ENCODE measurements at regions not wholly inside any gene's neighbourhood (a gene's known extent, or its start where the extent isn't known, plus 50 kb on each side); places are given as distances from the start of the nearest gene placed in this dataset.

DNA sequence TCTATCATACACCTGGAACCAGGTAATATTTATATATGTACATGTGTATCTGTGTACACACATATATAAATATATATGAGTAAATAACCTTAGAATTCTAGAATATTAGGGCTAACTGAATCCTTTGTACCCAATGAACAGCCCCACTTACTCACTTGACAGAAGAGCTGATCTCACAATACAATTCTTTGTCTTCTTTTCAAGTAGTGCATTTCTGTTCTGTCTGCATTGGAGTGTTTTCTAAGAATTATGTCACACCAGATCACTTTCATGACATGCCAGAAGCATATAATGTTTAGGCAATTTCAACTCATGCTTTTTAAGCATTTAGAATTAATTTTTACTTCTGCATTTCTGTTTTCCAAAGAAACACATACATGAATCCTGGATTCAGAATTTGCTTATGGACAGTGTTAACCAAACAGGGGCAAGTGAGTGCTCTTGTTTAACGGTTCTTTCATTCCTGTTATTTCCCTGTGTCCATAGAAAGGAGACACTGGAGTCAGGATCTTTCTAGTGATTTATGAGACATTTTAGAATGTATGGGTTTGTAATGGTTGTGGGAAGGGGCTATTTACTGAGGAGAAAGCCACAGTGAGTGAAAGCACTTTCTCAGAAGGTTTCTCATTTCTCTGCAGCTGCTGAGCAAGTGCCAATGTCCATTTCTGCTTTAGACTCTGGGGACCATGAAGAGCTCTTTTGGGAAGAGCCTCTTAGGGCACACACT is 123.2 kb downstream of the RMI1 start:
- TF ChIP-seq, protein P1, sequence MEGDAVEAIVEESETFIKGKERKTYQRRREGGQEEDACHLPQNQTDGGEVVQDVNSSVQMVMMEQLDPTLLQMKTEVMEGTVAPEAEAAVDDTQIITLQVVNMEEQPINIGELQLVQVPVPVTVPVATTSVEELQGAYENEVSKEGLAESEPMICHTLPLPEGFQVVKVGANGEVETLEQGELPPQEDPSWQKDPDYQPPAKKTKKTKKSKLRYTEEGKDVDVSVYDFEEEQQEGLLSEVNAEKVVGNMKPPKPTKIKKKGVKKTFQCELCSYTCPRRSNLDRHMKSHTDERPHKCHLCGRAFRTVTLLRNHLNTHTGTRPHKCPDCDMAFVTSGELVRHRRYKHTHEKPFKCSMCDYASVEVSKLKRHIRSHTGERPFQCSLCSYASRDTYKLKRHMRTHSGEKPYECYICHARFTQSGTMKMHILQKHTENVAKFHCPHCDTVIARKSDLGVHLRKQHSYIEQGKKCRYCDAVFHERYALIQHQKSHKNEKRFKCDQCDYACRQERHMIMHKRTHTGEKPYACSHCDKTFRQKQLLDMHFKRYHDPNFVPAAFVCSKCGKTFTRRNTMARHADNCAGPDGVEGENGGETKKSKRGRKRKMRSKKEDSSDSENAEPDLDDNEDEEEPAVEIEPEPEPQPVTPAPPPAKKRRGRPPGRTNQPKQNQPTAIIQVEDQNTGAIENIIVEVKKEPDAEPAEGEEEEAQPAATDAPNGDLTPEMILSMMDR (conservative IDR thresholded peaks at IDR 0.05; ENCODE audit: low read depth, low read length), result no peak
- H3K4me3 ChIP-seq (ENCODE audit: low read length), result no peak overlapping the region
- no peak for DNase-seq (ENCODE audit: low read depth)

DNA sequence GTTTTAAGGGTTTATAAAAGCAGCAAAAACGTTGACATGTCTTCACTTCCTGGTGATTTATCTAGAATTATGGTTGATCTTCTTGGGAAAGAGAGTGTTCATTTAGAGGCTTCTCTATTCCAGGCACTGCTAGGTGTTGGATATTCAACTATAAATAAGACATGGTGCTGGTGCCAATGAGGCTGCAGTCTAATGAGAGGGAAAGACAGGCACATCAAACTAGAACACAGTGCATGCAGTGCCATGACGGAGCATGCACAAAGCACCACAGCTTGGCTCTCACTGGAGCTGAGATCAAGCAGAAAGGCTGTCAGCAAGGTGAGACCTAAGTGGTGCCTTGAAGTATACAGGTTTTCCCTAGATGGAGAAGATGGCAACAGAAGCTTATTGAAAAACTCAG is 126.5 kb downstream of the RMI1 start:
- no peak overlapping the region for H3K4me3 ChIP-seq (ENCODE audit: low read length)
- TF ChIP-seq, protein P1 (conservative IDR thresholded peaks at IDR 0.05; ENCODE audit: low read depth, low read length), result no peak
- no peak for DNase-seq (ENCODE audit: low read depth)

DNA sequence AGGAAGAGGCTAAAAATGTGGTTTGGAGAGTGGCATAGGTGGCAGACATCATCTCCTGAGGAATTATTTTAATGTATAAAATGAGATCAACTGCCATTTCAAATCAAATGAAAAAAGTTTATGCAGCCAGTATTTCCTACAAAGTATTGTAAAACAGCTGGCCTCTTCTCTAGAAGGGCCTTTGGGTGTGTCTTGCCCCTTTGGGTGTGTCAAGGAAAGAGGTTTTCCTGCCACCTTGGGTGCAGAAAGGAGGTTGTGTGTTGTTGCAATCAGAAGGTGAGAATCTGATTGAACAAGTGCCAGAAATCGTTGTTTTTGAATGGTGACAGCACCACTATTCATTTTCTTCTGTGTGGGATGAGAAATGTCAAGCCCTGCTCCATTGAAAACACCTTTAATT is 127.4 kb downstream of the RMI1 start:
- TF ChIP-seq, protein P1 (conservative IDR thresholded peaks at IDR 0.05; ENCODE audit: low read depth, low read length), result no peak
- DNase-seq (ENCODE audit: low read depth), result no peak
- no peak overlapping the region for H3K4me3 ChIP-seq (ENCODE audit: low read length)

DNA sequence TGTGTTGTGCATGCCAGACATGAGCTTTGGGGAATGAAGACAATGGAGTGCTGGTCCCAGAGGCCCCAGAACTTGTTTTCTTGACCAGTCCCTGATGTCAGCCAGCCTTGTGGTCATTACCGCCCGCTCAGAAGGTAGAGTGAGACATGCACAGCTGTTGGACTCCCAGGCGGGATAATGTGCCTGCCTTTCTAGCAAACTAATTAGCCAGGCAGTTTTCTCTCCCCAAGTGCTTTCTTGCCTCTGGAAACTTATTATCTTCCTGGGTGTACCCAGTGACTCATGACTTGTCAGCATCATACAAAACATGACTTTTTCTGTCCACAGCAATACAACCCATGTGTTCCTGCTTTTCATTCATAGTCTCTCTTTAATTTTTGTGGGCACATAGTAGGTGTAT is 131.1 kb downstream of the RMI1 start:
- DNase-seq (ENCODE audit: low read depth), result no peak
- TF ChIP-seq, protein P1 (conservative IDR thresholded peaks at IDR 0.05; ENCODE audit: low read depth, low read length), result no peak
- no peak overlapping the region for H3K4me3 ChIP-seq (ENCODE audit: low read length)

DNA sequence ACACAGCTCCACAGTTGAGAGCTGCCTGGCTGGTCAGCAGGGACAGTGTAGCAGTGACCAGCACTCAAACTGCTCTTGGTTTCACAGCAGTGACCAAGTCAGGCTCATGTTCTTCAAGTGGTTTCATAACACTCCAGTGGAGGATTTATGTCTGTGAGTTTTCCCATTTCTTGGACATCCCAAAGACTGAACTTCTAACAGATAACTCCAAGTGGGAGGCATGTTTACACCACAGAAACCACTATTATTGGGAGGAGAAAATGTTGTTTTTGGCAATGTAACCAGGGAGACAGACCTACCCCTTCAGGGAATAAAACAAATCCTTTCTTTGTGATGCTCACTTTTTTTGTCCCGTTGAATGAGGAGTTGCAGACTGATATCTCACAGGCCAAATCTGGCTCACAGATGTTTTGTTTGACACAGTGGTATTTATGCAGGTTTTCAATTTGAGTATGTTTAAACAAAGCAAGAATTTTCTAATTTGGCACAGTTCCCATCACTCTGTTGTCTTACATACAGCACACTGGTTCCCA is 141.5 kb downstream of the RMI1 start:
- no peak for DNase-seq (ENCODE audit: low read depth)
- H3K4me3 ChIP-seq (ENCODE audit: low read length), result no peak overlapping the region
- TF ChIP-seq, protein P1 (conservative IDR thresholded peaks at IDR 0.05; ENCODE audit: low read depth, low read length), result no peak

DNA sequence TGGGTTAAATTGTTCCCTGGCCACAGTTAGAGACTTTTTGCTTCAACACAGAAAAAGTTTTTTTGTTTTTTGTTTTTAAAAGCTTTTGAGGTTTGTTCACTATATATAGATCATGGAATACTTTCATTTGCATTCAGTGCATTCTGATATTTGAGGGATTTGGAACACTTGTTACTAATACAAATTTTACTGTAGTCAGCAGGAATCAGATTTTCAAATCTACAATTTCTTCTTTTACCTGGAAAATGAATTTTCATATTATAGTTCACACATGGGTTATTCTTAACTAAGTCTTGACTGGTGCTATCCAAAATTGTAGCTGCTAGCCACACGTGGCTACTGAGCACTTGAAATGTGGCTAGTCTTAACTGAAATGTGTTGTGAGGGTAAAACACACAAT is 142.0 kb downstream of the RMI1 start:
- no peak for DNase-seq (ENCODE audit: low read depth)
- TF ChIP-seq, protein P1 (conservative IDR thresholded peaks at IDR 0.05; ENCODE audit: low read depth, low read length), result no peak
- H3K4me3 ChIP-seq (ENCODE audit: low read length), result no peak overlapping the region

Measured in retinal pigment epithelial cell (primary cell).